Upper lobe of left lung (tissue), 4 donors: ENCODE measurements at regions not wholly inside any gene's neighbourhood (a gene's known extent, or its start where the extent isn't known, plus 50 kb on each side); places are given as distances from the start of the nearest gene placed in this dataset.

Source experiments
- POLR2A ChIP-seq, 4 donors: fragments of 450-650 bp; IDR thresholded peaks; one replicate each; pipeline ENCODE4 v1.5.1; 2016 to 2017; ENCODE audit warnings: antibody characterized with exemption in 4 of 4, mild to moderate bottlenecking in 2 of 4
- POLR2AphosphoS5 ChIP-seq, 2 donors: sonication (generic); formaldehyde crosslinking; IDR thresholded peaks; one replicate each; pipeline ENCODE4 v1.5.1; 2017; ENCODE audit warnings: antibody characterized with exemption in 2 of 2
- TF ChIP-seq, protein P1 (sequence below), 6 experiments: fragments of 450-650 bp in 4 of 6; fragments of 200-600 bp in 2 of 6; sonication (generic) in 2 of 6; IDR thresholded peaks; one replicate each; pipeline ENCODE4 v1.5.1; 2016 to 2019; ENCODE audit warnings: antibody characterized with exemption in 6 of 6

DNA sequence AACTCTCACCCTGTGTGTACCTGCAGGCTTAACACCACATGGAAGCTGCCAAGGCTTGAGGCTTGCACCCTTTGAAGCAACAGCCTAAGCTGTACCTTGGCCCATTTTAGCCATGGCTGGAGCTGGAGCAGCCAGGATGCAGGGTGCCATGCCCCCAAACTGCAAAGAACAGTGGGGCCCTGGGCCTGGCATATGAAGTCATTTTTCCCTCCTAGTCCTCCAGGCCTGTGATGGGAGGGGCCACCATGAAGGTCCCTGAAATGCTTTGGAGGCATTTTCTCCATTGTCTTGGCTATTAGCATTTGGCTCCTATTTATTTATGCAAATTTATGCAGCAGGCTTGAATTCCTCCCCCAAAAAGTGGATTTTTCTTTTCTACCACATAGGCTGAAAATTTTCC lies 238.4 kb downstream of the CDCA7 start:
- TF ChIP-seq, protein P1, sequence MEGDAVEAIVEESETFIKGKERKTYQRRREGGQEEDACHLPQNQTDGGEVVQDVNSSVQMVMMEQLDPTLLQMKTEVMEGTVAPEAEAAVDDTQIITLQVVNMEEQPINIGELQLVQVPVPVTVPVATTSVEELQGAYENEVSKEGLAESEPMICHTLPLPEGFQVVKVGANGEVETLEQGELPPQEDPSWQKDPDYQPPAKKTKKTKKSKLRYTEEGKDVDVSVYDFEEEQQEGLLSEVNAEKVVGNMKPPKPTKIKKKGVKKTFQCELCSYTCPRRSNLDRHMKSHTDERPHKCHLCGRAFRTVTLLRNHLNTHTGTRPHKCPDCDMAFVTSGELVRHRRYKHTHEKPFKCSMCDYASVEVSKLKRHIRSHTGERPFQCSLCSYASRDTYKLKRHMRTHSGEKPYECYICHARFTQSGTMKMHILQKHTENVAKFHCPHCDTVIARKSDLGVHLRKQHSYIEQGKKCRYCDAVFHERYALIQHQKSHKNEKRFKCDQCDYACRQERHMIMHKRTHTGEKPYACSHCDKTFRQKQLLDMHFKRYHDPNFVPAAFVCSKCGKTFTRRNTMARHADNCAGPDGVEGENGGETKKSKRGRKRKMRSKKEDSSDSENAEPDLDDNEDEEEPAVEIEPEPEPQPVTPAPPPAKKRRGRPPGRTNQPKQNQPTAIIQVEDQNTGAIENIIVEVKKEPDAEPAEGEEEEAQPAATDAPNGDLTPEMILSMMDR (IDR thresholded peaks at IDR 0.05): no peak
- TF ChIP-seq POLR2A (IDR thresholded peaks at IDR 0.05): no peak
- no peak for TF ChIP-seq POLR2AphosphoS5 (IDR thresholded peaks at IDR 0.05)
